H1 (cell line): ENCODE measurements at regions not wholly inside any gene's neighbourhood (a gene's known extent, or its start where the extent isn't known, plus 50 kb on each side); places are given as distances from the start of the nearest gene placed in this dataset.

Experiments used
- EP300 ChIP-seq, 2 experiments: IDR thresholded peaks; 1 replicate in 1 of 2; 2 replicates in 1 of 2; pipeline ENCODE4 v1.6.1; 2011 to 2012; ENCODE audit warnings: low read depth in 2 of 2, low read length in 2 of 2, mild to moderate bottlenecking in 2 of 2, borderline replicate concordance in 1 of 2, inconsistent platforms in 1 of 2, moderate library complexity in 1 of 2
- GABPA ChIP-seq: IDR thresholded peaks from 2 replicates; pipeline ENCODE4 v1.6.1; 2011; ENCODE audit warnings: mild to moderate bottlenecking, low read length, moderate library complexity, borderline replicate concordance; ENCODE audit not compliant: insufficient read depth
- JUND ChIP-seq: IDR thresholded peaks from 2 replicates; pipeline ENCODE4 v1.6.1; 2011; ENCODE audit warnings: mild to moderate bottlenecking, improper control_type of control experiment, low read length
- SRF ChIP-seq: IDR thresholded peaks from 2 replicates; pipeline ENCODE4 v1.6.1; 2011; ENCODE audit warnings: mild to moderate bottlenecking, low read depth, low read length, moderate library complexity
- USF2 ChIP-seq: IDR thresholded peaks from 2 replicates; pipeline ENCODE4 v1.6.1; 2011; ENCODE audit warnings: low read length, improper control_type of control experiment
- ZNF274 ChIP-seq: IDR thresholded peaks from 2 replicates; pipeline ENCODE4 v1.7.0; 2012; ENCODE audit warnings: low read length, borderline replicate concordance; ENCODE audit errors: extremely low read depth

GRCh38 chr13:72566526-72566925 is 160.9 kb downstream of the MZT1 start:
- TF ChIP-seq SRF (no peak), ZNF274 (no peak), EP300 (IDR thresholded peaks at IDR 0.05; ENCODE audit: borderline replicate concordance in 1 of 2, low read depth in 2 of 2, low read length in 2 of 2) (no peak), JUND (no peak), USF2 (no peak), GABPA (no peak)
